ENCODE measurements at regions not wholly inside any gene's neighbourhood (a gene's known extent, or its start where the extent isn't known, plus 50 kb on each side); places are given as distances from the start of the nearest gene placed in this dataset.

- Histone ChIP-seq H3K4me3 (ENCODE audit: low read length) (no peak overlapping the region), H3K79me2 (replicated peaks; ENCODE audit: insufficient read depth, low read length) (no peaks in the 10 kb centered on the region), H3K9me2 (ENCODE audit: insufficient read depth, low read length) (no peaks in the 10 kb centered on the region), H3K9ac (ENCODE audit: low read length) (no peak overlapping the region), H3K9me3 (ENCODE audit: low read length) (no peaks in the 10 kb centered on the region), H3K4me2 (ENCODE audit: low read length) (no peak overlapping the region), H4K20me1 (ENCODE audit: insufficient read depth) (no peaks in the 10 kb centered on the region), H3F3A (ENCODE audit: insufficient read depth, low read length, poor library complexity, severe bottlenecking) (no peaks in the 10 kb centered on the region), H2AFZ (ENCODE audit: low read depth, low read length) (no peak overlapping the region), H3K27ac (ENCODE audit: low read length) (no peak overlapping the region), H3K36me3 (ENCODE audit: insufficient read depth, low read length) (no peaks in the 10 kb centered on the region), H3K27me3 (ENCODE audit: insufficient read depth, low read depth, low read length) (no peaks in the 10 kb centered on the region)
- TF ChIP-seq EZH2 (IDR thresholded peaks at IDR 0.05; ENCODE audit: borderline replicate concordance, insufficient read depth, low read length, poor library complexity, severe bottlenecking) (no peak), SMC3 (conservative IDR thresholded peaks at IDR 0.05; ENCODE audit: poor library complexity) (no peak), EP300 (conservative IDR thresholded peaks at IDR 0.05; ENCODE audit: poor library complexity, severe bottlenecking) (no peak), MXI1 (conservative IDR thresholded peaks at IDR 0.05; ENCODE audit: poor library complexity, severe bottlenecking) (no peak), REST (IDR thresholded peaks at IDR 0.05; ENCODE audit: borderline replicate concordance) (no peak), RAD21 (conservative IDR thresholded peaks at IDR 0.05) (no peak), TAF1 (IDR thresholded peaks at IDR 0.05; ENCODE audit: low read depth) (no peak), POLR2AphosphoS5 (IDR thresholded peaks at IDR 0.05) (no peak), CTCF (IDR thresholded peaks at IDR 0.05; ENCODE audit: poor library complexity, severe bottlenecking) (no peak)
These were observed 1181.3 kb downstream of the SLITRK1 start for GRCh38 chr13:82701020-82701419.

- Histone ChIP-seq H3F3A (ENCODE audit: insufficient read depth, low read length, poor library complexity, severe bottlenecking) (no peaks in the 10 kb centered on the region), H3K79me2 (replicated peaks; ENCODE audit: insufficient read depth, low read length) (no peaks in the 10 kb centered on the region), H3K27me3 (ENCODE audit: insufficient read depth, low read depth, low read length) (no peaks in the 10 kb centered on the region), H3K27ac (ENCODE audit: low read length) (no peak overlapping the region), H2AFZ (ENCODE audit: low read depth, low read length) (no peak overlapping the region), H3K36me3 (ENCODE audit: insufficient read depth, low read length) (no peaks in the 10 kb centered on the region), H3K9me2 (ENCODE audit: insufficient read depth, low read length) (no peaks in the 10 kb centered on the region), H3K4me3 (ENCODE audit: low read length) (no peak overlapping the region), H3K4me2 (ENCODE audit: low read length) (no peak overlapping the region), H3K9ac (ENCODE audit: low read length) (no peak overlapping the region), H4K20me1 (ENCODE audit: insufficient read depth) (no peaks in the 10 kb centered on the region), H3K9me3 (ENCODE audit: low read length) (no peaks in the 10 kb centered on the region)
- TF ChIP-seq EP300 (conservative IDR thresholded peaks at IDR 0.05; ENCODE audit: poor library complexity, severe bottlenecking) = no peak
- no peak for TF ChIP-seq SMC3 (conservative IDR thresholded peaks at IDR 0.05; ENCODE audit: poor library complexity)
- TF ChIP-seq EZH2 (IDR thresholded peaks at IDR 0.05; ENCODE audit: borderline replicate concordance, insufficient read depth, low read length, poor library complexity, severe bottlenecking) = no peak
- TF ChIP-seq RAD21 (conservative IDR thresholded peaks at IDR 0.05) = no peak
- TF ChIP-seq CTCF (IDR thresholded peaks at IDR 0.05; ENCODE audit: poor library complexity, severe bottlenecking) = no peak
- TF ChIP-seq REST (IDR thresholded peaks at IDR 0.05; ENCODE audit: borderline replicate concordance) = no peak
- TF ChIP-seq MXI1 (conservative IDR thresholded peaks at IDR 0.05; ENCODE audit: poor library complexity, severe bottlenecking) = no peak
- no peak for TF ChIP-seq TAF1 (IDR thresholded peaks at IDR 0.05; ENCODE audit: low read depth)
- no peak for TF ChIP-seq POLR2AphosphoS5 (IDR thresholded peaks at IDR 0.05)
These were observed 1183.3 kb downstream of the SLITRK1 start for GRCh38 chr13:82698941-82699340.
